ENCODE measurements at regions not wholly inside any gene's neighbourhood (a gene's known extent, or its start where the extent isn't known, plus 50 kb on each side); places are given as distances from the start of the nearest gene placed in this dataset. TPM values are rescaled to one million over a fixed set of nuclear protein-coding genes. Genes with fewer than 3 reads are reported as not detected.
"Not testable (repeated sequence)": the region's sequence is repeated elsewhere in the genome, so short reads cannot be mapped to it uniquely, and the experiment has no call there.

GRCh38 chr7:45785724-45786123 lies 87.2 kb downstream of the CCDC201 start:
- H3K9me3 ChIP-seq (replicated peaks; ENCODE audit: control insufficient read depth, insufficient read depth, low read length); FAIRE-seq; H3K79me2 ChIP-seq (ENCODE audit: control insufficient read depth, insufficient read depth, low read length); H3K36me3 ChIP-seq (ENCODE audit: control insufficient read depth in 2 of 2, insufficient read depth in 2 of 2, low read length in 1 of 2); H3K27ac ChIP-seq (ENCODE audit: control insufficient read depth, insufficient read depth); in situ Hi-C loops (cut with MboI); H3K4me2 ChIP-seq (ENCODE audit: control insufficient read depth, insufficient read depth); H3K4me3 ChIP-seq; DNase-seq (ENCODE audit: low read depth, low spot score); H2AFZ ChIP-seq (ENCODE audit: control insufficient read depth, low read depth, low read length); CTCF ChIA-PET; BruUV-seq (replicated peaks); intact Hi-C loops (cut with micrococcal nuclease; ENCODE audit: unreplicated experiment); POLR2A ChIA-PET; SMC1A ChIA-PET (ENCODE audit: uncharacterized antibody, unreplicated experiment); H3K4me1 ChIP-seq (ENCODE audit: control insufficient read depth, insufficient read depth, low read length); H3K27me3 ChIP-seq (replicated peaks in 1 of 2; ENCODE audit: control insufficient read depth in 2 of 2, insufficient read depth in 2 of 2, low read length in 1 of 2); ATAC-seq; H3K9ac ChIP-seq (ENCODE audit: control insufficient read depth, insufficient read depth, low read length); RAD21 ChIA-PET (ENCODE audit: unreplicated experiment); H4K20me1 ChIP-seq (ENCODE audit: control insufficient read depth, insufficient read depth): not testable (repeated sequence)
- WGBS (ENCODE audit: insufficient coverage, insufficient replicate concordance, low lambda C conversion rate, missing lambda C conversion rate): 89% methylated on average over 1 of the region's 1 CpG

GRCh38 chr7:45784775-45785174 lies 88.1 kb downstream of the CCDC201 start:
- H3K27me3 ChIP-seq (replicated peaks in 1 of 2; ENCODE audit: control insufficient read depth in 2 of 2, insufficient read depth in 2 of 2, low read length in 1 of 2); H3K36me3 ChIP-seq (ENCODE audit: control insufficient read depth in 2 of 2, insufficient read depth in 2 of 2, low read length in 1 of 2); BruUV-seq (replicated peaks); CTCF ChIA-PET; H3K9ac ChIP-seq (ENCODE audit: control insufficient read depth, insufficient read depth, low read length); DNase-seq (ENCODE audit: low read depth, low spot score); SMC1A ChIA-PET (ENCODE audit: uncharacterized antibody, unreplicated experiment); H3K4me3 ChIP-seq; H3K79me2 ChIP-seq (ENCODE audit: control insufficient read depth, insufficient read depth, low read length); in situ Hi-C loops (cut with MboI); H3K4me2 ChIP-seq (ENCODE audit: control insufficient read depth, insufficient read depth); H2AFZ ChIP-seq (ENCODE audit: control insufficient read depth, low read depth, low read length); RAD21 ChIA-PET (ENCODE audit: unreplicated experiment); H4K20me1 ChIP-seq (ENCODE audit: control insufficient read depth, insufficient read depth); FAIRE-seq; POLR2A ChIA-PET; H3K27ac ChIP-seq (ENCODE audit: control insufficient read depth, insufficient read depth); H3K4me1 ChIP-seq (ENCODE audit: control insufficient read depth, insufficient read depth, low read length); ATAC-seq; intact Hi-C loops (cut with micrococcal nuclease; ENCODE audit: unreplicated experiment); H3K9me3 ChIP-seq (replicated peaks; ENCODE audit: control insufficient read depth, insufficient read depth, low read length): not testable (repeated sequence)

Small RNA genes in the stretch of these regions (small RNA-seq; reads per million reads assigned to genes)
- gene RNU6-241P: not detected
